H9 (cell line): ENCODE measurements at regions not wholly inside any gene's neighbourhood (a gene's known extent, or its start where the extent isn't known, plus 50 kb on each side); places are given as distances from the start of the nearest gene placed in this dataset.

Experiments
- DNase-seq: peaks from one replicate; pipeline ENCODE4 v3.0.0-alpha.2; 2017
- H2AFZ ChIP-seq: one replicate; pipeline ENCODE4 v1.6.1; 2013; ENCODE audit warnings: mild to moderate bottlenecking, low read length, control low read depth, moderate library complexity
- H2AK5ac ChIP-seq: 2 replicates; pipeline ENCODE4 v1.6.1; 2013; ENCODE audit warnings: low read length, control low read depth, mixed read lengths; ENCODE audit not compliant: insufficient read length
- H2BK120ac ChIP-seq: one replicate; pipeline ENCODE4 v1.6.1; 2013; ENCODE audit warnings: low read depth, mild to moderate bottlenecking, low read length, control low read depth, inconsistent platforms; ENCODE audit not compliant: poor library complexity, severe bottlenecking
- H2BK12ac ChIP-seq: 2 replicates; pipeline ENCODE4 v1.6.1; 2013; ENCODE audit warnings: low read length, control low read depth, mixed read lengths, low read depth; ENCODE audit not compliant: insufficient read length
- H2BK15ac ChIP-seq: 2 replicates; pipeline ENCODE4 v1.6.1; 2013; ENCODE audit warnings: low read depth, low read length, control low read depth
- H2BK20ac ChIP-seq: one replicate; pipeline ENCODE4 v1.6.1; 2013; ENCODE audit warnings: low read depth, mild to moderate bottlenecking, low read length, control low read depth, inconsistent platforms; ENCODE audit not compliant: poor library complexity, severe bottlenecking
- H2BK5ac ChIP-seq: 2 replicates; pipeline ENCODE4 v1.6.1; 2013; ENCODE audit warnings: low read length, control low read depth, mixed read lengths; ENCODE audit not compliant: insufficient read length
- H3K14ac ChIP-seq: 2 replicates; pipeline ENCODE4 v1.6.1; 2013; ENCODE audit warnings: low read length, control low read depth; ENCODE audit not compliant: insufficient read depth
- H3K18ac ChIP-seq: 2 replicates; pipeline ENCODE4 v1.6.1; 2013; ENCODE audit warnings: low read depth, mild to moderate bottlenecking, mixed read lengths, low read length, control low read depth; ENCODE audit not compliant: insufficient read length
- H3K23ac ChIP-seq: 2 replicates; pipeline ENCODE4 v1.6.1; 2013; ENCODE audit warnings: low read length, control low read depth, mixed read lengths, low read depth; ENCODE audit not compliant: insufficient read length
- H3K23me2 ChIP-seq: 2 replicates; pipeline ENCODE4 v1.6.1; 2013; ENCODE audit warnings: low read depth, mild to moderate bottlenecking, mixed read lengths, low read length, control low read depth; ENCODE audit not compliant: insufficient read length, poor library complexity, severe bottlenecking
- H3K27ac ChIP-seq: 2 replicates; pipeline ENCODE4 v1.5.1; 2013; ENCODE audit warnings: low read length, control low read depth, mixed read lengths, low read depth; ENCODE audit not compliant: insufficient read length
- H3K27me3 ChIP-seq: 2 replicates; pipeline ENCODE4 v1.6.1; 2013; ENCODE audit warnings: low read length, control low read depth, inconsistent platforms; ENCODE audit not compliant: insufficient read depth
- H3K4ac ChIP-seq: 2 replicates; pipeline ENCODE4 v1.6.1; 2013; ENCODE audit warnings: low read depth, mild to moderate bottlenecking, control low read depth, inconsistent platforms, low read length, moderate library complexity
- H3K4me1 ChIP-seq: 2 replicates; pipeline ENCODE4 v1.6.1; 2013; ENCODE audit warnings: low read length, control low read depth, inconsistent platforms; ENCODE audit not compliant: insufficient read depth
- H3K4me2 ChIP-seq: 2 replicates; pipeline ENCODE4 v1.6.1; 2013; ENCODE audit warnings: low read length, control low read depth, mixed read lengths; ENCODE audit not compliant: insufficient read length, insufficient read depth
- H3K56ac ChIP-seq: 2 replicates; pipeline ENCODE4 v1.6.1; 2013; ENCODE audit warnings: low read depth, mild to moderate bottlenecking, mixed read lengths, low read length, control low read depth; ENCODE audit not compliant: insufficient read length
- H3K79me1 ChIP-seq: 2 replicates; pipeline ENCODE4 v1.6.1; 2013; ENCODE audit warnings: low read depth, mild to moderate bottlenecking, moderate library complexity, low read length, control low read depth, inconsistent platforms; ENCODE audit not compliant: insufficient read depth, poor library complexity, severe bottlenecking
- H3K79me2 ChIP-seq: 2 replicates; pipeline ENCODE4 v1.6.1; 2013; ENCODE audit warnings: low read length, control low read depth, inconsistent platforms; ENCODE audit not compliant: insufficient read depth
- H3K9ac ChIP-seq: 2 replicates; pipeline ENCODE4 v1.6.1; 2013; ENCODE audit warnings: low read length, control low read depth, mixed read lengths; ENCODE audit not compliant: insufficient read length; ENCODE audit errors: extremely low read depth
- H3K9me3 ChIP-seq: one replicate; pipeline ENCODE4 v1.6.1; 2013; ENCODE audit warnings: low read depth, low read length, inconsistent platforms; ENCODE audit not compliant: control insufficient read depth
- H3T11ph ChIP-seq: one replicate; pipeline ENCODE4 v1.6.1; 2013; ENCODE audit warnings: mild to moderate bottlenecking, low read length, control low read depth, inconsistent platforms
- H4K20me1 ChIP-seq: one replicate; pipeline ENCODE4 v1.6.1; 2013; ENCODE audit not compliant: control insufficient read depth, insufficient read length, insufficient read depth
- H4K5ac ChIP-seq: 2 replicates; pipeline ENCODE4 v1.6.1; 2013; ENCODE audit warnings: low read depth, mild to moderate bottlenecking, mixed read lengths, low read length, control low read depth; ENCODE audit not compliant: insufficient read length
- H4K8ac ChIP-seq: replicated peaks from 2 replicates; pipeline ENCODE4 v1.6.1; 2013; ENCODE audit warnings: low read length, control low read depth, mixed read lengths, low read depth; ENCODE audit not compliant: insufficient read length
- H4K91ac ChIP-seq: 2 replicates; pipeline ENCODE4 v1.6.1; 2013; ENCODE audit warnings: low read depth, mild to moderate bottlenecking, moderate library complexity, mixed read lengths, low read length, control low read depth; ENCODE audit not compliant: insufficient read length
- H3K27ac Mint-ChIP-seq, 3 experiments: 2 replicates in 2 of 3; 3 replicates in 1 of 3; pipeline ENCODE4 v1.8.0; 2020 to 2021; ENCODE audit warnings: mixed read lengths in 3 of 3, mild to moderate bottlenecking in 1 of 3, moderate library complexity in 1 of 3
- H3K27me3 Mint-ChIP-seq: 2 replicates; pipeline ENCODE4 v1.8.0; 2021; ENCODE audit warnings: low read depth, mild to moderate bottlenecking, moderate library complexity, mixed read lengths
- H3K36me3 Mint-ChIP-seq, 3 experiments: 2 replicates in 2 of 3; 3 replicates in 1 of 3; pipeline ENCODE4 v1.8.0; 2020 to 2021; ENCODE audit warnings: low read depth in 3 of 3, mixed read lengths in 3 of 3; ENCODE audit not compliant: insufficient read depth in 1 of 3
- H3K4me1 Mint-ChIP-seq, 2 experiments: 2 replicates each; pipeline ENCODE4 v1.8.0; 2020; ENCODE audit warnings: mixed read lengths in 2 of 2
- H3K4me3 Mint-ChIP-seq, 2 experiments: 2 replicates in 1 of 2; 3 replicates in 1 of 2; pipeline ENCODE4 v1.8.0; 2020 to 2021; ENCODE audit warnings: mild to moderate bottlenecking in 2 of 2, mixed read lengths in 2 of 2, moderate library complexity in 1 of 2
- H3K9me3 Mint-ChIP-seq, 2 experiments: 2 replicates in 1 of 2; 3 replicates in 1 of 2; pipeline ENCODE4 v1.8.0; 2020; ENCODE audit warnings: mild to moderate bottlenecking in 2 of 2, mixed read lengths in 2 of 2, moderate library complexity in 1 of 2
- CTCF ChIP-seq: fragments of 200-600 bp; sonication (generic); conservative IDR thresholded peaks from 3 replicates; pipeline ENCODE4 v1.8.0; 2021; ENCODE audit warnings: antibody characterized with exemption, mild to moderate bottlenecking
- WGBS: extraction: QIAGEN DNeasy Blood & Tissue Kit; methylation state at CpG from one replicate; pipeline ENCODE4 v1.1.7; 2013; ENCODE audit warnings: missing lambda C conversion rate, low lambda C conversion rate, mixed read lengths; ENCODE audit not compliant: insufficient read length; ENCODE audit errors: extremely low coverage; 5-methylcytosine and 5-hydroxymethylcytosine counted together

- no CpG with 5 or more reads among the region's 8 CpGs for WGBS
- no peak overlapping the region for H2AFZ ChIP-seq
These were observed 77.4 kb downstream of the CYP26A1 start for GRCh38 chr10:93150990-93151547.

More at GRCh38 chr10:93150990-93151547, 77.4 kb downstream of the CYP26A1 start:
- Histone ChIP-seq H2BK15ac (no peak overlapping the region), H3K56ac (no peak overlapping the region), H2BK5ac (no peak overlapping the region), H3K79me2 (no peaks in the 10 kb centered on the region), H3K14ac (no peak overlapping the region; the same call in 1 of the 2 replicates), H3K23ac (no peak overlapping the region), H2BK12ac (no peak overlapping the region), H2AK5ac (no peak overlapping the region), H2BK20ac (no peak overlapping the region), H2BK120ac (no peak overlapping the region), H3K9ac (no peak overlapping the region), H3K23me2 (no peaks in the 10 kb centered on the region), H4K5ac (no peak overlapping the region), H4K8ac (no peak overlapping the region), H3K79me1 (no peaks in the 10 kb centered on the region), H3K27me3 (no peaks in the 10 kb centered on the region), H3K4me2 (no peak overlapping the region), H3K4ac (no peak overlapping the region), H3K18ac (no peak overlapping the region), H3K4me1 (no peaks in the 10 kb centered on the region; the same call in 1 of the 2 replicates), H3K27ac (no peak overlapping the region), H3K9me3 (no peaks in the 10 kb centered on the region), H4K20me1 (no peaks in the 10 kb centered on the region), H4K91ac (no peak overlapping the region), H3T11ph (no peak overlapping the region)
- peak overlapping the region in 2 of 3 experiments; percentile 27 to 56; a peak in 2 of 7 replicates for H3K27ac Mint-ChIP-seq
- H3K36me3 Mint-ChIP-seq, result peaks cover 6 to 39% (median 16%) of the 10 kb centered on the region in 3 experiments; a peak in 5 of 7 replicates
- DNase-seq, result no peak
- peaks cover 19 to 20% of the 10 kb centered on the region in 2 experiments for H3K4me1 Mint-ChIP-seq
- no peak for TF ChIP-seq CTCF
- no peak overlapping the region for H3K4me3 Mint-ChIP-seq
- peaks cover 2% of the 10 kb centered on the region for H3K27me3 Mint-ChIP-seq
- peaks cover 28 to 31% of the 10 kb centered on the region in 2 experiments for H3K9me3 Mint-ChIP-seq
